Nucleus accumbens (tissue), 56 donors: ENCODE measurements at regions not wholly inside any gene's neighbourhood (a gene's known extent, or its start where the extent isn't known, plus 50 kb on each side); places are given as distances from the start of the nearest gene placed in this dataset.

Source experiments
- DNase-seq, 56 donors: peaks; one replicate each; lab custom pipeline; 2025; lab: John Stamatoyannopoulos, UW

DNA sequence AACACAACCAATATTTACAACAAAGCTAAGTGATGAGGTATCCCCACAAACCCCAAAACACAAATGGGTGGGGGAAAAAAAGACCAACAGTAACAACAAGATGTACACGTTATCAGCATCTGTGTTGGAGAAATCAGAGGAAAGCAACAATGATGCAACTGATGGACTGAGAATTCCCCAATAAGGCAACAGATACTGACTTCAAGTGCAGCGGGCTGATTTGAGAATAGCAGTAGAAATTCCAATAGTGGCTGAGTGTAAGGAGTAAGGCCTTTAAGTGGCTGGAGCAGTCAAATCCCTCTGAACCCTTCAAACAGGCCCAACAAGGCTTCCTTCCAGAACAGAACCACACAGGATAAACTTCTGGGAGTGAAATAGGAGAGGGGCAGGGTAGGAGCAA is 97.6 kb downstream of the TM2D1 start:
- DNase-seq: no peak

DNA sequence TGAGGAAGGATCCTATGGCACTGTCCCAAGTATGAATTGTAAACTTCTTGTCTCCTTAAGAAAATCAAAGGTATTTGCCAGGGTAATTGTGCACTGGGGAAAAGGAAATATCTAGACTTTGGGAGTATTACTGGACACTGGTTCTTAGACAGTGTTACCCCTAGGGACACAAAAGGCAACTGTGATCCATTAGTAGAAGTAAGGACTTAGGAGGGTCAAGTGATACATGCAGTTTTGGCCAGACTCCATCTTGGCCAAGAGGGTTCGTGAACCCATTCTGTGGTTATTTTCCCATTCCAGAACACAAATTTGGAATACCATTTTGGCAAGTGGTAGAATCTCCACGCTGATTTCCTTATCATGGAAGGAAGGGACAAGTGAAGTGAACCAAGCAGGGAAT is 98.1 kb downstream of the TM2D1 start:
- no peak for DNase-seq

DNA sequence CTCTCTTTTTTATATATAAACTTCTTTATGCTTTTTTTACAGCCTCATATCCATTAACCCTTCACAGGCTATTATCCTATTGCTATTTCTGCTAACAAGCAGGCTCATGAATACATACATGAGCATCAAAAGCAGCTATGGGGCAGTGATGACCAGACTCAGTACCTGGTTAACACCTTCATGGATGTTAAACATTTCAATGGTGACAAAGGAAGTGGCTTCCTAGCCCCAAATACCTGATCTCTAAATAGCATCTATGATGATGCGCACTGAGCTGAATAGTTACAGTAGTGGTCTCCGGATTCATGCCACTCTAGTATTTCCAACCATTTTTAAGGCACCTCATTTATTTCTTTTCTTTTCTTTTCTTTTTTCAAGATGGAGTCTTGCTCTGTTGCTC is 101.1 kb downstream of the TM2D1 start:
- no peak for DNase-seq

DNA sequence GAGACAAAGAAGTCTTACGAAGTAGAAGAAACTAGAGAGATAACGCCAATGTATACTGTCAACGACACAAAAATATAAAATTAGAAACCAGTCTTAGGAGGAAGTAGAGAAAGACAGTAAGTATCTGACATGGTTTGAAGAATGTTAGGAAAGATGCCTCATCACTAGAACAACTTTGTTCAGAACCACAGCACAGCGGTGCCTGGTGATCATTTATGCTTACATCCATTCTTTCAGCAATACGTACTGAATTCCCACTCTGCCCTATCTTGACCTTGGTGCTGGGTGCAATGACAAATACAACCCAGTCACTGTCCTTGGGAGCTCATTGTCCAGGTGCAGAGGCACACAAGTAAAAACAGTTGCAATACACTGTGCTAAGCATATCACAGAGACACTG is 104.4 kb downstream of the TM2D1 start:
- no peak for DNase-seq

- DNase-seq: no peak
Measured at GRCh38 chr1:61618755-61619154, 106.2 kb downstream of the TM2D1 start.

DNA sequence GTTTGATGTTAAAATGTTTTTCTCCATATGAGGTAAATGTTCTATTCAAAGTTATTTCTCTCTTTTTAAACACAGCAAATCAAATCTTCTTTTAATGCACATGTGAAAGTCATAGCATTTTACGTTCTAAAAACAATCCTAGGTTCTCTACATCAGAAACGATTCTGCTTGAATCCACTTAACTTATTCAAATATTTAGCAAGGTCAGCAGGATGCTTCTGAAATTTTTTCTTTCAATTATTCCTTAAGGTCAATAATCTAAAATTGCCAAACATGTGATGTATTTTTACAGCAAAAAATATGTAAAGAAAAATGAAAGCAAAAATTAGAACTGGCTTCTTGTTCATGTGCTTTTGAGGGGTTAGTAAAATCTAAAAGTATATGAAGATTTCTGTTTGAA is 106.7 kb downstream of the TM2D1 start:
- DNase-seq: no peak

DNA sequence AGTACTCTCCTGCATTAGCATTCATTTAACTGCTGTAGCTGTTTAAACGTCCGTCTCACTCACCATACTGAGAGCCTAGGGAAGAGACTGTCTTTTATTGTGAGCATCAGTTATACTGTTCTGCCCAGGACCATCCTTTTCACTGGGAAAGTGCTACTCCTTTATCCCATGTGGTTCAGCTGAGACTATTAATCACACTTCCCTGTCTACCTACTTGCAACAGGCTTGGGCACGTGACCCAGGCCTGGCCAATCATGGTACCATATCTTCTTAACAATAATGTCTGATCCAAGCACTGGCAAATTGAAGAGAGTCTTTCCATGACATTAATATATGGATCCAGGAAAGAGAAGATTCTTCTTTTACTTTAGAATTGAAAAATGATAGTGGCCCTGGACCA is 108.1 kb downstream of the TM2D1 start:
- no peak for DNase-seq

DNA sequence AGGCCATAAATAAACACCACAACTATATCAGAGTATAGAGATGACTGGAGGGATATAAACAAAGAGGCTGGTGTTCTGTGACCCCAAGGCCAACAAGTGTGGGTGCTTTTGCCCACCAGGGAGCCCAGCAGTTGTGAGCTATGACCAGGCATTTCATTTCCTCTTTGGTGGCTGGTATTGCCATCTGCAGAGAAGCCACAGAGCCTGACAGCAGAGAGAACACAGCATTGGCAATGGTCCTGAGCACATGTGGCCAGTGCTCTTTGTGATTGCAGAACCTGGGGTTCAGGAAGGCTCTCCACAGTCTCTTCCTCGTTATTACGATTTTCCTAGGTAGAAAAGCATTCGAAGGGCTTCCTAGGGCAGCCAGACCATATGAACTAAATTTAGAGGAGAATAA is 112.3 kb downstream of the TM2D1 start:
- DNase-seq: peak in 1 of 56 donors; percentile 10

- no peak for DNase-seq
Measured at GRCh38 chr1:61609040-61609439, 115.9 kb downstream of the TM2D1 start.

GRCh38 chr1:61607448-61607847 is 117.5 kb downstream of the TM2D1 start:
- DNase-seq: no peak

DNA sequence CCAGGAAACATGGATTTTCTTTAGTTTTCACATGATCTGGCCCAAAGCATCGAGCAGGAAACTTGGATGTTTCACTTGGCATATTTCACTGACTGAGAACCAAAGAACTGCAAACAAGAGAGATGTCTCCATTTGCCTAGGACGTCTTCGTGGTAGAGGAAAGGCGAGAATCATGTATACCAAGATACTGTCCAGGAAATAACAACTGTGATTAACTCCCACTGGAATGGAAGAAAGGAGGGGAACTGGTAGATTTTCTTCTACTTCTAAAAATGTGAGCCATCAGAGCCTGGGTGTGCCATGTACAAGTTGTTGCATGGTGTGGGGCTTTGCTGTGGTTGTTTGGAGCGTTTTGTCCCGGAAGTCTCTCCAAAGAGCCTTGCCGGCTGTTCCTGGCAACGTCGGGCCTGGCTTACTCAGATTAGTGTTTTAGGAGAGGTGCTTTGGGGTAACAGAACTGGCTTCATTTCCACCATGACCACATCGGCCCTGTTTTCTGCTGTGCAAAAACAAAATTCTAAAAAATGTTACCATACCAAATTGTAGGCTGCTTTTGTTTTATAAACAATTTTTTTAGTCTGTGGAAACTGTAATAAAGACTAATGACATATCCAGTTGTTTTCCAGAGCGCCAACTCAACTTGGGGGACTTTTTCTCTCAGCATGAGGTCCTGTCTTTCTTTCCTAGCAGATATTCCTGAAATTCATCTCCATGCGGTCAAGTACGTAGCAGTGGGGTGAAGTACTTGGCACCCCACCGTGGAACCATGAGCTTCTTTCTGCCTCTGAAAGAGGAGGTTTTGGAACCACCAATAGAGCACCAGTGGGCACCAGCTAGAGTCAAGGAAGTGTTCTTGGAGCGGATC is 118.3 kb downstream of the TM2D1 start:
- no peak for DNase-seq

DNA sequence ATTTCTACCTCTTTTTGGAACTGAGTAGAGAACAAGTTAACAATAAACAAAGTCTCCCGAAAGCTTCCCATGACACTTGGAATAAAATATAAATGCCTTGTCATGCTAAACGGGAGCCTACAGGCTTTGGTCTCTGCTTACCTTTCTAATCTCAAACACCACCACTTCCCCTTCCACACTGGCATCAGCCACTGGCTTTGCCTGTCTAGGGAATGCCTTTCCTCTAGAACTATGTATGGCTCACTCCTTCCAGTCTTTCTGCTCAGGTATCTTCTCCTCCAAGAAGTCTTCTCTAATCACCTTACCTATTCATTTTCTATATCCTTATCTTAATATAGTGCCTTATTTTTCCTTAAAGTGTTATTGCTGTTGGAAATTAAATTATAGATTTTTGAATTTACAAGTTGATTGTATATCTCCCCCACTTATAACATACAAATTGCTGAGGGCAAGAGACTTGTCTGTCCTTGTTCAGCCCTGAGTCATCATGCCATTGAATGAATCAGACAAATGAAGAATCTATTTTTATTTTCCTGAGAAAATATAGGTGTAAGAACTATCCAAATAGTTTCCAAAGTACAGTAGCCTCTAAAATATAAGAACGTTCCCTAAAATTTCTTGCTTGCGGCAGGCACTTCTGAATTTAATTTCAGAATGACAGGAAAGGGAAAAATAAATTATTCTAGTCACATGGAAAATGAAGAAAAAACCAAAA is 119.2 kb downstream of the TM2D1 start:
- no peak for DNase-seq

DNA sequence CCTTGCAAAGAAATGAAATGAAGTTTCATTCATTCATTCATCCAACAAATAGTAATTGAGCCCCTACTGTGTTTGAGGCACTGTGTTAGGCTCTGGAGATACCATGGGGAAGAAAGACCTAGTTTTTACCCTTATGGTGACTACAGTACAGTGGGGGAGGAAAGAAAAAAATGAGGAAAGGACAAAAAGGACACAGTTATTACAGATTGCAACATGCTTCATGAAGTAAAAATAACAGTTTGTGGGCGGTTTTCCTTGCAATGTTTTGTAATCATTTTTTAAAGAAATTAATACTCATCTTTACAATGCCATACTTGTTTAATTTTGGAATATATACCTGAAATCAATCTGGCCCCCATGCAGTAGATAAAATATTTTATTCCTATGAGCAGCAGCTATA is 120.3 kb downstream of the TM2D1 start:
- no peak for DNase-seq

DNA sequence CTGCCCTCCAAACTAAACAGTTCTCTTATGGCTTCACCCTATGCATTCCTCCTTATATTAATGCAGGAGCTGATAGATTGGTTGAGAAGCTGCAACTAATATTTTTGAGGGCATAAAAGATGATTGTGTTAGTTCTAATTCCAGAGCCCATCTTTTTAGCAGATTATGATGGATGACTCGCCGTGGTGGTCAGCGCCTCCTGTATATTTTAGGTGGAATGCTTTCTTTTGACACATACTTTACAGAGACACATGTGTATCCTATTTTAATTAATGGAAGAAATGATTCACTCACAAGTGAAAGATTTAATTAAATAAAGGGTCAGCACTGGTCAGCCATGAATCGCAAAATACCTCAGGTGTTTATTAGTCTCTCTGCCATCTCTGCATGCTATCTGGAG is 120.7 kb downstream of the TM2D1 start:
- DNase-seq: no peak

DNA sequence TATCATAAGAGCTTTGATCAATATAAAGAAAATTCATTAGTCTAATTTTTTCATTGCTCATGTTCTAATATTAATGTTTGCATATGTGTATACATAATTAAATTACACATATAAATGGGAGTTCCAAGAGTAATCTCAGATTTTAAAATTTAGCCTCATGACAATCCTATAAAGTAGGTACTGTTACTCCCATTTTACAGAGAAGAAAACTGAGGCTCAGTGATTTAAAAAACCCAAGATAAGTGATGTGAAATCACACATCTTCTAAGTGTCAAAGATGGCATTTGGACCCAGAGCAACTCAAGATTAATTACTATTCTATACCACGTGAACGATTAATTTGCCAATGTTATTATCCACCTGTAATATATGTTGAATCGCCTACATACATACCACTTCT is 122.3 kb downstream of the TM2D1 start:
- no peak for DNase-seq

GRCh38 chr1:61597601-61598000 is 127.3 kb downstream of the TM2D1 start:
- no peak for DNase-seq

DNA sequence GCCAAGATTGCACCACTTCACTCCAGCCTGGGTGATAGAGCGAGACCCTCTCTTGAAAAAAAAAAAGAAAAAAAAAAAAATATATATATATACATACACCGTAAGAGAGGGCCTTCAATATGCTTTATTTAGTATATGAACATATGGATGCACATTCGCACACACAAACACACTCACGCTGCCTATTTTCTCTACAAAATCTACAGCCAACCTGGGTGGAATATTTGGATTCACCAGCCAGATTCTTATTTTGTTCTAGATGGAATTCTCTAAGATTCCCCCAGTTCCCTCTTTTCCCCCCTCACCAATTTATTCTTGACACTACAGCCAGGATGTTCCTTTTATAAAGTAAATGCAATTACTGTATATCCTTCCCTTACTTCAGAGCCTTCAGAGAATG is 131.6 kb downstream of the TM2D1 start:
- DNase-seq: no peak

- peak in 1 of 56 donors; percentile 5 for DNase-seq
Measured at GRCh38 chr1:61591351-61591750, 133.6 kb downstream of the TM2D1 start.

DNA sequence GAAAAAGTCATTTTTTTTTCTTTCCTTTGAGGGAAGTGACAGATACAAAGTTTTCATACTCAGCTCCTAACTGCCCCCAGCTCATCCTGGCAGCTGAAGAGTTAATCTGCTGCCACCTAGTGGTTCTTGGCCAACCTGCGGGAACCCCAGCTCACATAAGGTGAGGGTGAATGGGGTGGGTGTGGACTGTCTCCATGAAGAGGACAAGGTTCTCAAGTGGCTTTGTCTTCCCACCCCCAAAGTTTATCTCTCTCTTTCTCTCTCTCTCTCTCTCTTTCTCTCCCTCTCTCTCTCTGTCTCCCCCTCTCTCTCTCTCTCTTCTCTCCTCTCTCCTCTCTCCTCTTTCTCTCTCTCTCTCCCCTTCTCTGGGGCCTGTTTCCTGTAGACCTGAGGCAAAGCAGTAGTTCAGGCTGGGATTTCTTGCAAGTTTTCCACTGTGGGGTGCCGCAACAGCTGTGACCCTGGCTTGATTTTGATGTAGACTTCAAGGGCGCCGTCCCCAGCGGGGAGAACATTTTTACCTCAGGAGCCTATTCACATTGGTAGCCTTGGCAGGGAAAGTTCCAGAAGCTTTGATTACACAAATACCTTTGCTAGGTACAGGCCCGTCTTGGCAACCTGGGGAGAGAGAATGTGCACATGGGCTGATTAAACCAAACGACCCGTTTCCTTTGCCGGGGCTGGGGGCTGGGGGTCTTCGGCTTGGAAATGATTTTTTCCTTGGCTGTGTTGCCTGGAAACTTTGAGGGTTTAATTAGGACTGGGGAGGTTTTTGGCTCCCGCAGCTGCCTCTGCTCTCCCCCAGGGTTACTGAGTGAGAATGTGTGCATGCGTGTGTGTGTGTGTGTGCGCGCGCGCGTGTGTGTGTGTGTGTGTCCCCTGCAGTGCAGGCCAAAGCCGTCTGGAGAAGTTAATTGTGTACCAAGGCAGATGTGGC is 135.9 kb downstream of the TM2D1 start:
- DNase-seq: peak in 12 of 56 donors; percentile 2 to 62 (median 14)

- DNase-seq: no peak
Measured at GRCh38 chr1:61585714-61586113, 139.2 kb downstream of the TM2D1 start.

DNA sequence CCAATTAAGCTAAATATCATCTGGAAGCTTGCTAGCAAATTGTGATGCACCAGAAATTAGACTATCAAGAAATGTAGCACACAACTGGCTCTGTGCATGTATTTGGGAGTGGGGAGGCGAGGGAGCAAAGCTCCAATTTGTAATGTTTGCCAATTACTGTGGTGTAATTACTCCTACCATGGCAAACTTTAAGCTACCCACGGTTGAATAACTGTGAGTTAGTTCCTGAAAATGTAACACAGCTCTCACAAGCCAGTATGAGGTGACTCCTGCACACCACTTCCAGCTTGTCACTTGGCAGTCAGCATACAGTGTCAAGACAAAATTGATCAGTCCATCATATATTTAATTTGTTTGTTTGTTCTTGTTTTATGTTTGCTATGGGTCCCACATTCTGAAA is 141.2 kb downstream of the TM2D1 start:
- DNase-seq: no peak
